GM19463 (cell line): ENCODE measurements at regions not wholly inside any gene's neighbourhood (a gene's known extent, or its start where the extent isn't known, plus 50 kb on each side); places are given as distances from the start of the nearest gene placed in this dataset.

ENCODE experiments used
- ATAC-seq: cut with Tn5 transposase; IDR thresholded peaks from one replicate; pipeline ENCODE4 v1.9.1; 2021; ENCODE audit warnings: mild to moderate bottlenecking, moderate library complexity; ENCODE audit not compliant: unreplicated experiment

- ATAC-seq = no peak
Observed at GRCh38 chr7:121810831-121811672, 61.9 kb upstream of the PTPRZ1 start.

GRCh38 chr7:121807078-121807477 lies 65.9 kb upstream of the PTPRZ1 start:
- ATAC-seq = no peak

GRCh38 chr7:121803039-121803438 lies 69.9 kb upstream of the PTPRZ1 start:
- no peak for ATAC-seq

GRCh38 chr7:121800916-121801675 lies 71.9 kb upstream of the PTPRZ1 start:
- no peak for ATAC-seq

- ATAC-seq = no peak
Observed at GRCh38 chr7:121798896-121799295, 74.1 kb upstream of the PTPRZ1 start.

GRCh38 chr7:121798453-121798840 lies 74.5 kb upstream of the PTPRZ1 start:
- no peak for ATAC-seq

GRCh38 chr7:121797657-121798452 lies 75.1 kb upstream of the PTPRZ1 start:
- no peak for ATAC-seq

- no peak for ATAC-seq
Observed at GRCh38 chr7:121796936-121797656, 75.9 kb upstream of the PTPRZ1 start.

GRCh38 chr7:121796381-121796780 lies 76.6 kb upstream of the PTPRZ1 start:
- ATAC-seq = no peak

GRCh38 chr7:121795736-121796135 lies 77.2 kb upstream of the PTPRZ1 start:
- ATAC-seq = no peak

GRCh38 chr7:121793716-121794115 lies 79.2 kb upstream of the PTPRZ1 start:
- ATAC-seq = no peak

GRCh38 chr7:121777672-121778071 lies 95.3 kb upstream of the PTPRZ1 start:
- no peak for ATAC-seq

- no peak for ATAC-seq
Observed at GRCh38 chr7:121774563-121774962, 98.4 kb upstream of the PTPRZ1 start.

GRCh38 chr7:121766676-121767075 lies 106.3 kb upstream of the PTPRZ1 start:
- no peak for ATAC-seq

GRCh38 chr7:121761399-121761798 lies 111.6 kb upstream of the PTPRZ1 start:
- ATAC-seq = no peak

- ATAC-seq = no peak
Observed at GRCh38 chr7:121755818-121756552, 117.0 kb upstream of the PTPRZ1 start.

GRCh38 chr7:121755286-121755685 lies 117.7 kb upstream of the PTPRZ1 start:
- ATAC-seq = no peak

GRCh38 chr7:121753944-121754343 lies 119.0 kb upstream of the PTPRZ1 start:
- no peak for ATAC-seq

- ATAC-seq = no peak
Observed at GRCh38 chr7:121752706-121753105, 120.3 kb upstream of the PTPRZ1 start.

- ATAC-seq = no peak
Observed at GRCh38 chr7:121748546-121748945, 124.4 kb upstream of the PTPRZ1 start.
